HCT116 (cell line): ENCODE measurements at regions not wholly inside any gene's neighbourhood (a gene's known extent, or its start where the extent isn't known, plus 50 kb on each side); places are given as distances from the start of the nearest gene placed in this dataset.
"Not testable (repeated sequence)": the region's sequence is repeated elsewhere in the genome, so short reads cannot be mapped to it uniquely, and the experiment has no call there.

Experiments
- CTCF ChIP-seq, 3 experiments: fragments of 200-600 bp in 1 of 3; sonication (generic) in 1 of 3; IDR thresholded peaks in 2 of 3; conservative IDR thresholded peaks in 1 of 3; 2 replicates each; pipeline ENCODE4 v1.5.1; 2012 to 2017; ENCODE audit warnings: low read depth in 2 of 3, low read length in 2 of 3, antibody characterized with exemption in 1 of 3, borderline replicate concordance in 1 of 3, control low read depth in 1 of 3, mild to moderate bottlenecking in 1 of 3, mixed read lengths in 1 of 3, mixed run types in 1 of 3, moderate library complexity in 1 of 3; ENCODE audit not compliant: insufficient read depth in 1 of 3
- EZH2 ChIP-seq: fragments of 200-600 bp; sonication (generic); IDR thresholded peaks from 2 replicates; pipeline ENCODE4 v1.6.1; 2017; ENCODE audit warnings: antibody characterized with exemption, mixed run types
- MAX ChIP-seq: IDR thresholded peaks from 2 replicates; pipeline ENCODE4 v1.6.1; 2012
- REST ChIP-seq: IDR thresholded peaks from 2 replicates; pipeline ENCODE4 v1.6.1; 2012; ENCODE audit warnings: low read depth

GRCh38 chr20:47846651-47847050 is 61.4 kb upstream of the SULF2 start:
- TF ChIP-seq EZH2; REST; MAX; CTCF (IDR thresholded peaks at IDR 0.05 in 2 of 3, conservative IDR thresholded peaks at IDR 0.05 in 1 of 3; ENCODE audit: borderline replicate concordance in 1 of 3, insufficient read depth in 1 of 3, low read depth in 2 of 3, low read length in 2 of 3): not testable (repeated sequence)
